Sciatic nerve (tissue), 2 donors: ENCODE measurements at regions not wholly inside any gene's neighbourhood (a gene's known extent, or its start where the extent isn't known, plus 50 kb on each side); places are given as distances from the start of the nearest gene placed in this dataset.

Source experiments
- ATAC-seq: fragments of 200-7000 bp; cut with Tn5 transposase; one replicate; pipeline ENCODE4 v1.9.1; 2020; ENCODE audit warnings: mild to moderate bottlenecking, moderate library complexity
- DNase-seq: peaks from one replicate; pipeline ENCODE4 v3.0.0-alpha.2; 2020; ENCODE audit warnings: low spot score
- intact Hi-C: fragments of 100-400 bp; cut with DNase I; formaldehyde crosslinking; loops from one replicate; pipeline ENCODE4 v1.14.2; 2022
- donor health status: DM: no; HTN: no; CAD: no.
- donor health status: DM: no; HTN: no; CAD: no.

DNA sequence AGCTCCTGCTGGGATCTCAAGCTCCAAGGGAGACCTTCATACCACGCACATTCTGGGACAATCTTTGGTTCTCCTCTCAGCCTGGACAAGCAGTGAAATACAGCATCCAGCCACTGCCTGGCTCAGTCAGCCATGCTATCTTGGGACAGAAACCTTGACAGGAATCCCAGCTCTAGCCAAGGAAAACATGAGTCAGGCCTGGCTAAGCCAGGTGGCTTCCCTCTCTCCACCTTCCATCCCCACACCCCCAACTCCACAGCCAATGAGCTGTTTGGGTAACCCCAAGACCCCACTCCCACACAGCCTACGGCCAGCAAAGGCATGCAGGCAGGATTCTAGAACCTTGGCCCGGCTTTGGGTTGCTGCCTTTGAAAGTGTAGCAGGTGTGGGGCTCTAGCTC is 64.9 kb downstream of the MCFD2 start:
- DNase-seq (no peak), ATAC-seq (no peak)
- intact Hi-C loops = no loop called here

DNA sequence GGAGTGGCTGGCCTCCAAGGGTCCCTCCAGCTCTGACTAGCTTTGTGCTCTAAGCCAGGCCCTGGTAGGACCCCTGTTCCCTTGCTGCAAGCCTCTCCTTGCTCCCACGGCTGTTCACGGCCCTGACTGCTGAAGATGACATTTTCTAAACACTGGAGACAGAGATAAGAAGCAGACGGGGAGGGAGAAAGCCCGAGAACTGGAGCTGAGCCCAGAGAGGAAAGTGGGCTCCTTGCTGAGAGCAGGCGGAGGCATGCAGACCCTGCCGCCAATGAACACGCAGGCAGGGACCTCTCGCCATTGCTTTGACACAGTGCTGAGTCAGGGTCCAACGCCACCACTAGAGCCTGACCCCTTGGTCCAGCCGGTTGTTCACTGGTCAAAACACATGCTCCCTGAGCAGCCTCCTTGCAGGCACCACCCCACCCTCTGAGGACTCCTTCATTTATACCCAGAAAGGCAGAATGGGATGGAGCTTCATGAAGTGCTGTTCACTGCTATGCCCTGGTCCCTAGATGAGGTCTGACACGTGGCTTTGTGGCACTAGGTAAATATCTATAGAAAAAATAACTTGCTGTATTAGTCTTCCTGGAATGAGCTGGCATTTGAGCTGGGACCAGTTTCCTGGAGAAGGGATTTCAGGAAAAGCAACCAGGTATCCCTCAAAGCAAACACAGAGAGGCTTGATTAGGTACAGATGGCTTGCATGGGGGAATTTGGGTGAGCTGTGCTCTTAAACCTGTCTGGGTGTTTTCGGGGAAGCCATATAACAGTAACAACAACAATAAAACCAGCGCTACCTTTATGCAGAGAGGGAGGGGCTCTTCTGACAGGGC is 65.7 kb downstream of the MCFD2 start:
- ATAC-seq (no peak), DNase-seq (no peak)
- intact Hi-C loops = no loop called here

DNA sequence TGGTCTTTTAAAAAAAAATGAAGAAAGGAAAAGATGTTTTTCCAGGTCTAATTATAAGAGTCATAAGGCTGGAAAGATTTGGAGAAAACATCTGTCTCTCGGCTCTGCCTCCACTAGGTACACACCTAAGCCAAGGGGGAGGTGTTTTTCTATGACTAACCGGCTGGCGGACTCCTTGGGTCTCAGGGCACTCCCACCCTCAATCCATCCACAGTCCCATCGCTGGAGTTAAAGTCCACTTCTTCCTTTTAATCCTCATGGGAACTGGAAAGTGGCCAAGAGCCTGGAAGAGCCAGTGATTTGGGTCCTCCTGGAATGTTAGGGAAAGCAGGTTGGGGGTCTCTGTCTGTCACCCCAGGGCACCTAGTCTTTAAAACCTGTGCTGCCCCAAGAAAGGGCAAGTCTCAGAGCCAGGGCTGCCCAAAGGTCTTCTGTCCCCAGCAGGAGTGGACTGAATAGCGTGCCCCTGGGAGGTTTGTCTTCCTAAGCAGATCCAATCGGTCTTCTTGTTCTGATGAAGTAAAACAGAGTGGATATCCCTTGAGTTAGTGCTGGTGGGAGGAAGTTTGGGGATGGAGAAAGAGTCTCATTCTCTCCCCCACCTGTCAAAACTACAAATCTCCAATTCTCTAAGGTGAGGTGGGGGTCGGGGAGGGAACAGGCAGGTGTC is 66.4 kb downstream of the MCFD2 start:
- ATAC-seq (no peak), DNase-seq (no peak)
- intact Hi-C loops = no loop called here

DNA sequence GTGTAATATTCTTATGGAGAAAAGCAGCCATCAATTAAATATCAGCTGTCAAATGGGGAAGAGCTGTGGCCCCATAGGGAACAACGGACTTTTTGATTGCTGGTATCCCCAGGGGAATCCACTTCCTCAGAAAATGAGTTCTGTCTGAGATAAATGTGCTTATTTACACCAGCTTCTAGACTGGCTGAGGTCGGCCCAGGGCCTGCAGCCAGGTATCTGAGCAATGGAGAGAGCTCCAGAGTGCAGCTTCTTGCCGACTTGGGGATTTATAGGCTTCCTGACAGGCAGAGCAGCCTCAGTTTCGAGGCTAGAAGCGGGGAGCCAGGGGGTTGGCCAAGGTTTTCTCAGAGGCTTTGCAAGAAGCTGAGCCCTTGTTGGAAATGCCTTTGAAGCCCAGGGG is 67.2 kb downstream of the MCFD2 start:
- peak; percentile 20 for ATAC-seq
- intact Hi-C loops = no loop called here

DNA sequence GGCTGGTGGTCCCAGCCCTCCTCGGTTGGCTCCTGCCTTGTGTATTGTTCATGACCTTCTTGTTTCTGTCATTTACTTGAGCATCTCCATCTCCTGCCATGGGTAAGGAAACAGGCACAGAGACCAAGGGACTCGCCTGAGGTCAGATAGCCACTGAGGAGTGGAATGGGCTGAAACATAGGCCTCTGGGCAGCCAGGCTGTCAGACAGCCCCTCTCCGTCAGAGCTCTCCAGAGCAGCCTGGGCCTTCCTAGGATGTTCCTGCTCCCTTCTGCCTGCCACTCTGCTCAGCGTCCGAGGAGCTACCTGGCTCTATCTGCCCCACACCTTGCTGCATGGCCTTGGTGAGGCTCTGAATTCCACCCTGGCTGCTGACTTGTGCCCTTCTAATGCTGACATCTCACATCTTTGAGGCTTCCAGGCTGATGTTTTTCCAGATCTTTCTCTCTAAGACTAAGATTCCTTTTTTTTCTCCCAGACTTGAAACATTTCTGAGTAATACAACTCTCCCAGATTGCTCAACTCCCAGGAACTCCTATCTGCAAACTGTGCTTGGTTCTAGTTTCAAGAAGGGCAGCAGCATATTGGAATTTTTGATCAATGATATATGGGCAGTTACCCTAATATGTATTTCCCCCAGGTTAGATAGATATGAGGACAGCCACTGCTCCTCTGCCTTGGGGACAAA is 67.7 kb downstream of the MCFD2 start:
- intact Hi-C loops = no loop called here
- peak; percentile 65 for ATAC-seq
- DNase-seq = no peak

More for the DNA sequence above, 67.2 kb downstream of the MCFD2 start:
- no peak for DNase-seq

DNA sequence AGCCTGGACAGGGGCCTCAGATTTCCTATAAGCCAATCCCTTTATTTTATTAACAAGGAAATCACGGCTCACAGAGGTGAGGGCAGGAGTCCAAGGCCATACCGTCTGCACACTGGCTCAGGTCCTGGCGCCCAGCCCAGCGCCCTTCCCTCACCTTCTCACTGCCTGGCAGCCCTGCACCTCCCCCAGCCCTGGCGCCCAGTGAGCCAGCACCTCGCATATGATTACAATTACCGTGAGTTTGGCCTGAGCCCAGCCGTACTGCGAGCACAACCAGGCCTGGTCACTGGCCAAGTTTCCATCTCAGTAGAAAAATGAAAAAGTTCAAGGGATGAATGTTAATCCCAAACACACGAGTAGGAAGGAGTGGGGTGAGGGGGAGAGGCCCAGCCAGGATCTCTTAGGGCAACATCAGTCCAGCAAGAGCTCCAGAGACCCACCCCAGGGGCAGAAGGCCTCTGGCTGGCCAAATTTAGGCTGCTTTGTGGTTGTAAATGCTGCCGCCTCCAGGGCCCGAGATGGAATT is 68.4 kb downstream of the MCFD2 start:
- peak; percentile 88 for ATAC-seq
- DNase-seq = peak; percentile 93
- intact Hi-C loops = no loop called here

DNA sequence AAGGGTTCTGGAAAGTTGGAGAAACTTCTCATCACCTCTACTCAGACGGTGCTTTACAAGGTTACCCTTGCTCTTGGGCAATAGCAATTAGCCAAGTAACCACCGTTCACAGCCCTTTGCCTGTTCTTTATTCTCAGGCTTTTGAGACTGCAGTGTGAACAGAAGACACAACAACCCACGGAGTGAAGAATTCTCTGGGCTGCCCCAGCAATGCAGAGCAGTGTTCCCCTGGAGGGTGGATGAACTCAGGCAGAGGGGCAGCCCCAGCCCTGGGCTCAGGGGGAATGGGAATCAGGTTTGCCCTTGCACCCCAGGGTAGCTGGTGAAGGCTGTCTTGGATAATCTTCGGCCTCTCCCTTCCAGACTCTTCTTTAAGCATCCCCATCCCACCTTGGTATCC is 69.1 kb downstream of the MCFD2 start:
- ATAC-seq (peak; percentile 23), DNase-seq (no peak)
- intact Hi-C loops = no loop called here

DNA sequence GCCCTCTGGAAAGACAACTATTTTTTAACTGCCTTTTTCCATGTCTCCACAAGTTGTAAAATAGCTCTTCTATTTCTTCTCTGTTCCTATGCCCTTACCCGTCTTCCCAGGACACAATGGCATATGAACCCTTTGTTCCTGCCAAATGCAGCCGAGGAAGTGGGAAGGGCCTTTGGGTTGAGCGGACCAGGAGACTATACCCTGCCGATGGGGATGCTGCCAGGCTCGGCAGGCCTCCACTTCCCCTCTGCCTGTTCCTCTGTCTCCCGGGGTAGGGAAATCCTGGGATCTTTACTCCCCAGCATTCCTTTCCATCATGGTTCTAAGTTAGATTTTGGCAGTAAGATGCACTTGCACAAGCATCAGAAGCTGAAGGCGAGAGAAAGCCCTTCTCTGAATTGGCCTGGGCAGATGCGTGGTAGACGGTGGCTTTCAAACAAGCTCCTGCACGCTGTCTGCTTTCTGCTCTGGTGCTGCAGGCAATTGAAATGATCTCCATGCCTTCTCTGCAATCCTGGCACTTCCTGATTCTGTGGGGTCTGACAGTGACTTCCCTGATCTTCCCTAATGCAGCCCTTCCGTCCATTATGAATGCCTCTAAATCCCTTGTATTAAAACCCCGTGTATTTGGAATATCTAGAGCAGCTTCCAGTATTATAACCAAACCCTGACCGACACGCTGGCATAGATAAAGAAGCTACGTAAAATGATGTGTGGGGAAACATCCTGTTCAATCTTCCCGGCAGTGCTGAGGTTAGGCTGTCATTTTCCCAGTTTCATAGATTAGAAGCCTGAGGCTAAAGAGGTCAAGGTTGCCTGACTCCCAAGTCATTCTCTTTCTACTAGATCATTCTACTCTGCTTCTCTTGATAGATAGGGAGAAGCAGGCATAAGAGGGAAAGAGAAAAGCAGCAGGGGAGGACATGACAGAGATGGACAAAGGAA is 69.8 kb downstream of the MCFD2 start:
- ATAC-seq (no peak), DNase-seq (no peak)
- intact Hi-C loops = no loop called here

DNA sequence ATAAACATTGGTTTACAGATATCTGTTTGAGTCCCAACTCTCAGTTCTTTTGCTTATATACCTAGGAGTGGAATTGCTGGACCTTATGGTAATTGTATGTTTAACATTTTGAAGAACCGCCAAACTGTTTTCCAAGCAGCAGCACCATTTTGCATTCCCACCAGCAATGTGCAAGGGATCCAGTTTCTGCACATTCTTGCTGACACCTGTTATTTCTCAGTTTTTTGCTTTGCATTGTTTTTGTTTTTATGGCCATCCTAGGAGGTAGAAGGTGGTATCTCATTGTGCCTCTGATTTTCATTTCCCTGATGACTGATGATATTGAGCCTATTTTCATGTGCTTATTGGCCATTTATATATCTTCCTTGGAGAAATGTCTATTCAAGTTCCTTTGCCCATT is 71.2 kb downstream of the MCFD2 start:
- DNase-seq (peak; percentile 2), ATAC-seq (no peak)
- intact Hi-C loops = no loop called here

DNA sequence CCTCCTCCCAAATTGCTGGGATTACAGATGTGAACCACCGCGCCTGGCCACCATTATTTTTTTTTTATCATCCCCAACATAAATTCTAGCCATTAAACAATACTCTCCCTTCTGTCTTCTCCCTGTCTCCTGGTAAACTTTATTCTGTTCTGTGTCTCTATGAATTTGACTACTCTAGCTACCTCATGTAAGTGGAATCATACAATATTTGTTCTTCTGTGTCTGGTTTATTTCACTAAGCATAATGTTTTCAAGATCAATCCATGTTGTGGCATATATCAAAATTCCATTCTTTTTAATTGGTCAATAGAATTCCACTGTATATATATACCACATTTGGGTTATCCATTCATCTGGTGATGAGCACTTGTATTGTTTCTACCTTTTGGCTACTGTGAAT is 71.6 kb downstream of the MCFD2 start:
- DNase-seq (no peak), ATAC-seq (no peak)
- intact Hi-C loops = no loop called here

DNA sequence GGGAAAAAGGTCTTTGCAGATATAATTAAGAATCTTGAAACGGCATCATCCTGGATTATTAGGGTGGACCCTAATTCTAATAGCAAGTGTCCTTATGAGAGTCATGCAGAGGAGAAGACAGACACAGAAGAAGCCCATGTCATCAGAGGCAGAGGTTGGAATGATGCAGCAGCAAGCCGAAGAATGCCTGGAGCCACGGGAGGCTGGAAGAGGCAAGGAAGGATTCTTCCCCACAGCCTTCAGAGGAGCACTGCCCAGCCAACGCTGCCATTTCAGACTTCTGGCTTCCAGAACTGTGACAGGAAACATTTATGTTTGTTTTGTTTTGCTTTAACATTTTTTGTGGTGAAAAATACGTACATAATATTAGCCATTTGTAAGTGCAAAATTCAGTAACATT is 72.3 kb downstream of the MCFD2 start:
- peak; percentile 15 for DNase-seq
- intact Hi-C loops = no loop called here

DNA sequence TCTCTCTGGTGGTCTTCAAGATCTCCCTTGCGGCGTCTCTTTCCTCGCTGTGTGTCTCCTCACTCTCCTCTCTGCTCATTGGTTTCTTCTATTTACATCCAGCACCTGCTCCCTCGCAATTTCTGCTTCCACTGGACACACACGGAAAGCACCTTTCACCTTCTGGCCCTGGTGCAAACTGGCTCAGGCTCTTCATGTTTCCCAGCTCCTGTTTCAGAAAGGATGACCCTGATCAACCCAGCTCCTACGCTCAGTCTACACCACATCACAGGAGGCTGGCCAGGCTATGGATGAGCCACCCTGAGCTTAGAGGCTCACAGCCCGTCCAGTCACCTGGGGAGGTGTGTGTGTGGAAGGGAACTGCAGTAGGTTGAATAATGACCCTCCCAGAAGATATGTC is 72.7 kb downstream of the MCFD2 start:
- ATAC-seq (no peak), DNase-seq (peak; percentile 6)
- intact Hi-C loops = no loop called here

More for the DNA sequence above, 72.3 kb downstream of the MCFD2 start:
- no peak for ATAC-seq

DNA sequence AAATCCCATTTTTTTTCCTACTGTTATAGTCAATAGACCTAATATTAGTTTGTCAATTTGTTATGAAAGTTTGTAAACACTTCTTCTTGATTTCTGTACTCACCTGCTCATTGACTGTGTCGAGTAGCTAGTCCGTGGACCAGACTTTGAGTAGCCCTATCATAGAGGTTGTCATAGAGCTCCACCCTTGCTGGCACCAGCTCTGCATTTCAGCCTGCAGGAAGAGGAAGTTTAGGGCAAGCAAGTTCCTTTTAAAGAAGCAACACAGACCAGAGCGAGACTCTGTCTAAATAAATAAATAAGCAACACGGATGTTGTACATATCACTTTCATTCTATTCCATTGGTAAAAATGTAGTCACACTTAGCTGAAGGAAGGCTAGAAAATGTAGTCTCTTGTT is 74.0 kb downstream of the MCFD2 start:
- no peak for ATAC-seq

DNA sequence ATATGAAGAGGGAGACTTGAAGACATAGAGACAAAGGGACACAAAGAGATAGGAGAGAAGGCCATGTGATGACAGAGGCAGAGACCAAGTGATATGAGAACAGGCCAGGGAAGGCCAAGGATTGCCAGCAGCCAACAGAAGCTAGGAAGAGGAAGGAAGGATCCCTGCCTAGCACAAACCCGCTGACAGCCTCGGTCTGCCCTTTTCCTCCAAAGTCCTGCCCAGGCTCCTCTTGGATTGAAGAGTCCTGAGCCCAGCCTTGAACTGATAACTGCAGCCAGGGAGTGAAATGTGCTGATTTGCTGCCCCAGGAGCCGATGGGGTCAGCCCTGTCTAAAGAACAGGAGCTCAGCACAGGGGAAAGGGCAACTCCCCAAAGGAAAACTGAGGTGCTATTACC is 76.6 kb downstream of the MCFD2 start:
- ATAC-seq (no peak), DNase-seq (peak; percentile 44)
- intact Hi-C loops = no loop called here

More for the DNA sequence above, 74.0 kb downstream of the MCFD2 start:
- intact Hi-C loops = no loop called here
- peak; percentile 52 for DNase-seq

DNA sequence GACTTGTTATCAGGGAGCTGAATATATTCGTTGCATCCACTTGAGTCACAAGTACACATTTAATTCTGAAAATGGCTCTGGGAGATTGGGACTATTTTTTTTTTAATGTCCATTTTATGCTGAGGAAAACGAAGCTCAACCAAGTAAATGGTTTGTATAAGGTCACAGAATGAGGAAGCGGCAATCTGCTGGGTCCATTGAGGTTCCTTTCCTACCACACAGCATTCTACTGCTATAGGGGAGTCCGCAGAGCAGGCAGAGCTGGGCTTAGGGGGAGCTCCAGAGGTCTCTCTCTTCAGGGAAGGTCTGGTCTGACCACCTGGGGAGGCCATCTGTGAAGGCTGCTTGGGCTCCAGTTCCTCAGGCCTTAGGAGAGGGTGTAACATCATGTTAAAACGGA is 77.9 kb downstream of the MCFD2 start:
- intact Hi-C loops = no loop called here
- DNase-seq (peak; percentile 34), ATAC-seq (no peak)

DNA sequence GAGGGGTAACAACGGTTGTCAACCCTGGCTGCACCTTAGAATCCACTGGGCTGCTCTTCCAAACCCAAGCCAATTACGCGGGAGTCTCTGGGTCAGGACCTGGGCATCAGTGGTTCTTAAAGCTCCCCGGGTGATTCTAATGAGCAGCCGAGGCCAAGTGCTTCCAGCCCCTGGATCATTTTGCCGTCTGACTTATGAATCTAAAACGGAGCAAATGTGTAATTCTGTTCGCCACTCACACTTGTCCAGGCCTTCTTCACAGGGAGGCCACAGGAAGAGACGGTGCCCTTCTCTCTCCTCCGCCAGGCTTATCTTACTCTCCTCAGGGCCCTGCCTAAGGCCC is 78.5 kb downstream of the MCFD2 start:
- intact Hi-C loops = no loop called here
- DNase-seq (peak; percentile 33), ATAC-seq (no peak)

DNA sequence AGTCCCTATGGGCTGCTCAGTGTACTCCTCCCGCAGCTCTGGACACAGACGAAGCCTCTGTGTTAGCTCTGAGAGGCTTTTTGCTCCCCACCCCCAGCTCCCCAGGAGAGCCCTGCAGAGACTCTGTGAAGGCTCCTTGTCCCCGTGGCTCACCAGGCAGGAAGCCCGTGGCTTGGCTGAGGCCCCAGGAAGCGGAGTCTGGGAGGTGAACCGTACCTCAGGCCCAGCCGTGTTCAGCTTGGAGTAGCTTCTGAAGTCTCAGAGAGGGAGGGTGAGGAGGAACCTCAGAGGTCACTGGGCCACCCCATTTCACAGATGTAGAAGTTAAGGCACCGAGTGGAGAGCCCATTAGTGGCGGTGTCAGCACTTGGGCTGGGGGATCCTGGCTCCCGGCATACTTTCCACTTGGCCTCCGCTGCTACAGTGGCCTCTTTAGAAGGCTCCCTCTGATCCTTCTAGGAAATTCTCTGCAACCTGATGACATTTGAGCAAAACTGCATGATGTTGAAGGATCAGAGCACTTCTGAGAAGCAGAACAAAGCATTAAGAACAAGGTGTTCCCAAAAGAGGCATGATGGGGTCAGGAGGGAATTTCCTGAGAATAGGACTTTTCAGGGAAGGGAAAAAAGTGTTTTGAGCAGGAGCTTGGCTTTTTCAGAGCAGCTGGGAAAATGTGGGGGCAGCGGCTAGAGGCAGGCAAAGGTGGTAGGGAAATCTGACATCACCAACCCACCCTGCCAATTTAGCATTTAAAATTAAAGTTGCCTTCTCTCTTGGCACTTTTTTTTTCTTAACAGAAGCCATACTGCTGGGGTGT is 79.1 kb downstream of the MCFD2 start:
- intact Hi-C loops = no loop called here
- ATAC-seq (peak; percentile 81), DNase-seq (peak; percentile 58)

DNA sequence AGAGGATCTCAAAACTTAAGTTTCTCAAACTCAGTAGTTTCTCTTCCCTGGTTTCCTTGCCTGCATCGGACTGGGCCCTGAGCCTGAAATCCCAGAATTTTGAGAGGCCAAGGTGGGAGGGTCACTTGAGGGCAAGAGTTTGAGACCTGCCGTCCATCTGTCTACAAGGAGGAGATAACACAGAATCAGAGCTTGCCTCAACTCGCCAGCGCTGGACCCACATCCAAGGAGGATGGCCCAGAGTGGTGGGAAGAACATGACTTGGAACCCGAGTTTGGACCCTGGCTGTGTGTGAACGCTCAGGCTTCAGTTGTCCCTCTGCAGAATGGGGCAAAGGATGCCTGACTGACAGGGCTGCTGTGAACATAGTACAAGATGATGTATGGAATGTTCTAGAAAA is 80.1 kb downstream of the MCFD2 start:
- intact Hi-C loops = no loop called here
- no peak for ATAC-seq
- DNase-seq = peak; percentile 51
